Neuron (in vitro differentiated cells): ENCODE measurements at regions not wholly inside any gene's neighbourhood (a gene's known extent, or its start where the extent isn't known, plus 50 kb on each side); places are given as distances from the start of the nearest gene placed in this dataset.
"Not testable (repeated sequence)": the region's sequence is repeated elsewhere in the genome, so short reads cannot be mapped to it uniquely, and the experiment has no call there.

ENCODE experiments used
- H2AFZ ChIP-seq: one replicate; pipeline ENCODE4 v1.6.1; 2013; ENCODE audit warnings: low read depth, mild to moderate bottlenecking, inconsistent platforms, low read length, moderate library complexity
- H3K27me3 ChIP-seq: one replicate; pipeline ENCODE4 v1.6.1; 2013; ENCODE audit warnings: low read length; ENCODE audit not compliant: insufficient read depth
- H3K36me3 ChIP-seq: one replicate; pipeline ENCODE4 v1.6.1; 2013; ENCODE audit warnings: low read length; ENCODE audit not compliant: insufficient read depth
- H3K4me1 ChIP-seq: one replicate; pipeline ENCODE4 v1.6.1; 2013; ENCODE audit warnings: low read length; ENCODE audit not compliant: insufficient read depth
- H3K4me3 ChIP-seq: 2 replicates; pipeline ENCODE4 v1.5.1; 2013; ENCODE audit warnings: mild to moderate bottlenecking, low read length, moderate library complexity
- H3K9me3 ChIP-seq: one replicate; pipeline ENCODE4 v1.6.1; 2013; ENCODE audit warnings: low read length

- Histone ChIP-seq H3K4me3 (no peak overlapping the region), H3K9me3 (no peaks in the 10 kb centered on the region), H3K36me3 (no peaks in the 10 kb centered on the region), H3K4me1 (peaks cover 32% of the 10 kb centered on the region), H3K27me3 (no peaks in the 10 kb centered on the region), H2AFZ (no peak overlapping the region)
Observed at GRCh38 chr9:104997536-104997935, 69.6 kb upstream of the ABCA1 start.

DNA sequence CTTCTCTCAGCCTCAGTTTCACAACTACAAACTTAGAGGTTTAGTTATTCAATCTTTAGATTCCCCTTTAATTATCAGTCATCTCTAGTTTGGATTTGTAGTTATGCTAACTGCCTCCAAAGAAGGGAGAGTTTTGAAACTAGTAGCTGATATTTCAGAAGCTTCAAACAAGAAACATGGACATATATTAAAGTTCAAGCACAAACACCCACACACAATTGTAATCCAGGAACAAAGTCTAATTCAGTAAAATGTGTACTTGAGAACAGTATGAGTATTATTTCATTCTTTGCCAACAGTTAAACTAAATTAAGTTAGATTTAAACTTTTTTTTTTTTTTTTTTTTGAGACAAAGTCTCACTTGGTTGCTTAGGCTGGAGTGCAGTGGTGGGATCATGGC, 71.2 kb upstream of the ABCA1 start:
- H3K27me3 ChIP-seq: no peaks in the 10 kb centered on the region
- H3K4me3 ChIP-seq: no peak overlapping the region
- peaks cover 17% of the 10 kb centered on the region for H3K4me1 ChIP-seq
- no peak overlapping the region for H2AFZ ChIP-seq
- H3K36me3 ChIP-seq: no peaks in the 10 kb centered on the region
- no peaks in the 10 kb centered on the region for H3K9me3 ChIP-seq

- not testable (repeated sequence) for H3K27me3 ChIP-seq, H3K4me3 ChIP-seq, H3K9me3 ChIP-seq, H2AFZ ChIP-seq, H3K36me3 ChIP-seq
- peaks cover 17% of the 10 kb centered on the region for H3K4me1 ChIP-seq
Observed at GRCh38 chr9:105000529-105000928, 72.6 kb upstream of the ABCA1 start.

GRCh38 chr9:105004466-105005090, 76.6 kb upstream of the ABCA1 start:
- Histone ChIP-seq H3K27me3 (no peaks in the 10 kb centered on the region), H2AFZ (no peak overlapping the region), H3K9me3 (no peaks in the 10 kb centered on the region), H3K36me3 (no peaks in the 10 kb centered on the region), H3K4me1 (peaks cover 6% of the 10 kb centered on the region), H3K4me3 (no peak overlapping the region)

DNA sequence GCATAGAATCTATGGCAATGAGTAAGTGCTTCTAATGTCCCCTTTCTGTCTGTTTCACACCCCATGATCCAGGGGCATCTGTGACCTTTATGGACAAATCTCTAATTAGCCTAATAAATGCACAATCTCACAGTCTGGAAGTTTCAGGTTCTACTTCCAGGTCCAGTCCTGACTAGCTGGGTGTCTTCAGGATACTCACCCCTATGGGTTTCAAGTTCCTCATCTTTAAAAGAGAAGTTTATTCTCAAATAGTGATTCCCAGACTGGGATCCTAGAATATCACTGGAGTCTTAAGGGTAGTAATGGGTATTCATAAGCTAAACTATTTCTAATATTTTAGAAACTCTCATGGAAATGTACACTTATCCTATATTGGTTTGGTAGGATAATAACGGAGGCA, 77.2 kb upstream of the ABCA1 start:
- Histone ChIP-seq H2AFZ (no peak overlapping the region), H3K4me3 (no peak overlapping the region), H3K36me3 (no peaks in the 10 kb centered on the region), H3K4me1 (peaks cover 6% of the 10 kb centered on the region), H3K27me3 (no peaks in the 10 kb centered on the region), H3K9me3 (no peaks in the 10 kb centered on the region)

DNA sequence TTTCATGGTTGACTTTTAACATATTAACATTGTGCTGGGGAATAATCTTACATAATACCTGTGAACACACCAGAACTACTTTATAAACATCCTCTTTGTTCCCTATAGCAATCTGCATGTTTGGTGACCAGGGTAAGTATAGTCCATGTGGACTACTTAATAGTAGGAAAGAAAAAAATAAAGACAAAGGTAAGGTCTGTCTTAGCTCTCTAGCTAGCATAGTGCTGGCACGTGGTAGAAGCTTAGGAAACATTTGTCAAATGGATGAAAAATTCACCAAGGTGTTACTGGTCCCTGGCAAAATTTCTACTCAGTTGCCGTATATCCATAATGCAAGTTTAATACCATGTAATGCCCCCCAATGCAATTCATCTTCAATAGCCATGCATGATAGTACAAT, 78.6 kb upstream of the ABCA1 start:
- Histone ChIP-seq H3K36me3 (no peaks in the 10 kb centered on the region), H3K9me3 (no peaks in the 10 kb centered on the region), H3K27me3 (no peaks in the 10 kb centered on the region), H3K4me1 (peaks cover 6% of the 10 kb centered on the region), H3K4me3 (no peak overlapping the region), H2AFZ (no peak overlapping the region)

GRCh38 chr9:105007143-105007542, 79.2 kb upstream of the ABCA1 start:
- H3K4me3 ChIP-seq: no peak overlapping the region
- no peaks in the 10 kb centered on the region for H3K9me3 ChIP-seq

GRCh38 chr9:105010089-105010488, 82.1 kb upstream of the ABCA1 start:
- not testable (repeated sequence) for H3K9me3 ChIP-seq, H3K4me3 ChIP-seq, H3K36me3 ChIP-seq, H3K4me1 ChIP-seq, H2AFZ ChIP-seq, H3K27me3 ChIP-seq

More at GRCh38 chr9:105007143-105007542, 79.2 kb upstream of the ABCA1 start:
- no peaks in the 10 kb centered on the region for H3K27me3 ChIP-seq
- no peaks in the 10 kb centered on the region for H3K36me3 ChIP-seq
- peak overlapping the region; percentile 38 for H2AFZ ChIP-seq
- H3K4me1 ChIP-seq: peaks cover 6% of the 10 kb centered on the region

GRCh38 chr9:105021917-105022316, 94.0 kb upstream of the ABCA1 start:
- H3K36me3 ChIP-seq: no peaks in the 10 kb centered on the region
- no peaks in the 10 kb centered on the region for H3K27me3 ChIP-seq
- no peak overlapping the region for H3K4me3 ChIP-seq

DNA sequence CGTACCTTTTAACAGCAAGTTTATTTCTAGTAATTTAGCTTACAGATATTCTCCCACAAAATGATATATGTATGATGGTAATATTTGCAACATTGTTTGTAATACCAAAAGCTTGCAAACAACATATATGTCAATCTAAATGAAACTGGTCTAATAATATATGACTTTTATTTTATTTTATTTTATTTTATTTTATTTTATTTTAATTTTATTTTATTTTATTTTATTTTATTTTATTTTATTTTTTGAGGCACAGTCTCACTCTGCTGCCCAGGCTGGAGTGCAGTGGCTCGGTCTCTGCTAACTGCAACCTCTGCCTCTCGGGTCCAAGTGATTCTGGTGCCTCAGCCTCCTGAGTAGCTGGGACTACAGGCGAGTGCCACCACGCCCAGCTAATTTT, 94.6 kb upstream of the ABCA1 start:
- H3K27me3 ChIP-seq, H3K36me3 ChIP-seq: not testable (repeated sequence)
- peaks cover 23% of the 10 kb centered on the region for H3K4me1 ChIP-seq

More at GRCh38 chr9:105021917-105022316, 94.0 kb upstream of the ABCA1 start:
- no peaks in the 10 kb centered on the region for H3K9me3 ChIP-seq
- H2AFZ ChIP-seq: no peak overlapping the region
- peaks cover 17% of the 10 kb centered on the region for H3K4me1 ChIP-seq

GRCh38 chr9:105023788-105024187, 95.8 kb upstream of the ABCA1 start:
- H3K4me1 ChIP-seq: peaks cover 24% of the 10 kb centered on the region
- H3K9me3 ChIP-seq: no peaks in the 10 kb centered on the region
- H3K36me3 ChIP-seq: no peaks in the 10 kb centered on the region
- no peak overlapping the region for H2AFZ ChIP-seq
- H3K4me3 ChIP-seq: no peak overlapping the region
- no peaks in the 10 kb centered on the region for H3K27me3 ChIP-seq

More for the DNA sequence above, 94.6 kb upstream of the ABCA1 start:
- not testable (repeated sequence) for H3K9me3 ChIP-seq, H3K4me3 ChIP-seq, H2AFZ ChIP-seq

GRCh38 chr9:105024529-105024928, 96.6 kb upstream of the ABCA1 start:
- Histone ChIP-seq H3K4me1 (peaks cover 24% of the 10 kb centered on the region), H2AFZ (no peak overlapping the region), H3K36me3 (no peaks in the 10 kb centered on the region), H3K27me3 (no peaks in the 10 kb centered on the region), H3K4me3 (no peak overlapping the region), H3K9me3 (no peaks in the 10 kb centered on the region)

DNA sequence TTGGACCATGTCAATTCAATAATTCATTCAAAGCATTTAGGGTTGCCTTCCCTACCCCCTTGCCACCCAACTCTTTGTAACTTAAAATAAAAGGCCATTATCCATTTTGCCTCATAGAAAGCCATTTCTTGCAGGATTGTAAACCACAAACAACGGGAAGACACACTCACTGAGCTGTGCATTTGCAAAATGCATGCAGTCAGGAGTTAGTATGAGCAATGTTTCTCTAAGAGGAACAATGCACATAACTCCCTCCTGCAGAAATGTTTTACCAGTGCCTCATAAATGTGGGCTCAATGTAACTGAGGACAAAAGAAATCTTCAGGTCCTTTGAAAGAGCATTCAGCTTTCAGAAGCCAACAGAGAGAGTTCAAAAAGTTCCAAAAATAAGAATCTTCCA, 98.5 kb upstream of the ABCA1 start:
- Histone ChIP-seq H3K4me3 (no peak overlapping the region), H3K36me3 (no peaks in the 10 kb centered on the region), H3K9me3 (no peaks in the 10 kb centered on the region)

GRCh38 chr9:105027084-105027483, 99.1 kb upstream of the ABCA1 start:
- Histone ChIP-seq H3K4me1 (peaks cover 24% of the 10 kb centered on the region), H2AFZ (no peak overlapping the region), H3K36me3 (no peaks in the 10 kb centered on the region), H3K27me3 (no peaks in the 10 kb centered on the region), H3K9me3 (no peaks in the 10 kb centered on the region), H3K4me3 (no peak overlapping the region)

More for the DNA sequence above, 98.5 kb upstream of the ABCA1 start:
- Histone ChIP-seq H2AFZ (no peak overlapping the region), H3K27me3 (no peaks in the 10 kb centered on the region), H3K4me1 (peaks cover 24% of the 10 kb centered on the region)
